ENCODE measurements at regions not wholly inside any gene's neighbourhood (a gene's known extent, or its start where the extent isn't known, plus 50 kb on each side); places are given as distances from the start of the nearest gene placed in this dataset.

DNA sequence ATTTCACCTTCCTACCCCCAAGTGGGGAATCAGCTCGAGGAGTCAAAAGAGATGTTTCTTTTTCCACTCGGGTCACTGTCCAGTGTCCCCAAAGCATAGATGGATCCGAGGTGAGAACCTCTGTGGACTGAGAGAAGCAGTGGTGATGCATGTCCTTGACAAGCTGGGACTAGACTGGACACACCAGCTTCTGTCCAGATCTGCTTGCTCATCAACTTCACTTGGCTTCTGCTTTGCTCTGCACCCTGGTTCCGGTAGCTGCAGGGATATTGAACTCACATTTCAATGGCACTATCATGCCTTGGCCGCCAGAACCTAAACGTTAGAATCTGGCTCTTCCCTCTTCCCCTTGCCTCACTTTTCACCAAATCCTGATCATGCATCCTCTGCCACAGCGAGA lies 50.3 kb upstream of the CXCL12 start:
- in situ Hi-C loops (cut with MboI; ENCODE audit: low pct_unique_long_range_greater_than_20kb, low sequenced_read_pairs), result no loop called here
- no peak for DNase-seq

DNA sequence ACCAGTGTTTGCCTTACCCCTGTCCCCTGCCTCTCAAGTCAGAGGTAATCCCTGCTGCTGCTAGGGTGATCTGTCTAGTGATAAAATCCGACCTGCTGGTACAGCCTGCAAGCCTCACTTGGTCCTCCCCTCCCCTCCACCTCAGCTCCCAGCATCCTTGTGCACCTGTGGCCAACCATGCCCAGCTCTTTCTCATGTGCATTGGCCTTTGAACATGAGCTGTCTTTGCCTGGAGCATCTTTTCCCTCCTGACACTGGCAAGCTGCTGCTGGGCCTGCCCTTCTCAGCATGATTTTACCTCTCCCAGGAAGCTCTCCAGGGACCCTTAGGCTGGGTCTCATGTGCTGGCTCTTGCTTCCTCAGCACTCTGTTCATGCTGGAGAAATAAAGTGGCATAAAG lies 51.3 kb upstream of the CXCL12 start:
- in situ Hi-C loops (cut with MboI; ENCODE audit: low pct_unique_long_range_greater_than_20kb, low sequenced_read_pairs), result no loop called here
- DNase-seq, result no peak

DNA sequence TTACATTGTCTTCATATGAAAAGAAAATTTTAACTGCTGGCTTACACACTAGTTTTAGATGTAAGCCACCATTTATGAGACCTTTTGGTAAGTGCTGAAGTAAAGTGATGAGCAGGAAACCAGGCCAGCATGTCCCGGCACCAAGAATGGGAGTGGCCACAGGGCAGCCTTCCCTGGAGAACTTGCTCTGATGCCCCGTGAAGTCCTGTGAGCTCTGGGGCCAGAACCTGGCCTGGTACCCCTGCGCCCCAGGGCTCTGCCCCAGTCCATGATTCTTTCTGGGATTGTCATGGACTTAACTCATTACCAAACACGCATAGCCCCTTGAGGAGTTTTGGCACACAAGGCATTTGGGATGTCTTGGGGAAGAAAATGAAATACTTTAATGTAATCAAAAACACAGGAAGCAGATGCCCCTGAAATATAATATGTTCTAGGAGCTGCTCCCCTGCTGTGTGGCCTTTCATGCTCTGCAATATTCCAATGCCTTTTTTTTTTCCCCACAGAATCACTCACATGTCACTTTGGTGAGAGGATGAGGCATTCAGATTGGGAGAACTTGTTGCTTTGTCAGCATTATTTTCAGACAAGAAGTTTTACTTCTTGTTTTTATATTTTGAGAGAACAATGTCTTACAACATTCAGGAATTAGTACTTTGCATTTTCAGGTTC lies 53.1 kb upstream of the CXCL12 start:
- in situ Hi-C loops (cut with MboI; ENCODE audit: low pct_unique_long_range_greater_than_20kb, low sequenced_read_pairs), result no loop called here
- DNase-seq, result no peak

DNA sequence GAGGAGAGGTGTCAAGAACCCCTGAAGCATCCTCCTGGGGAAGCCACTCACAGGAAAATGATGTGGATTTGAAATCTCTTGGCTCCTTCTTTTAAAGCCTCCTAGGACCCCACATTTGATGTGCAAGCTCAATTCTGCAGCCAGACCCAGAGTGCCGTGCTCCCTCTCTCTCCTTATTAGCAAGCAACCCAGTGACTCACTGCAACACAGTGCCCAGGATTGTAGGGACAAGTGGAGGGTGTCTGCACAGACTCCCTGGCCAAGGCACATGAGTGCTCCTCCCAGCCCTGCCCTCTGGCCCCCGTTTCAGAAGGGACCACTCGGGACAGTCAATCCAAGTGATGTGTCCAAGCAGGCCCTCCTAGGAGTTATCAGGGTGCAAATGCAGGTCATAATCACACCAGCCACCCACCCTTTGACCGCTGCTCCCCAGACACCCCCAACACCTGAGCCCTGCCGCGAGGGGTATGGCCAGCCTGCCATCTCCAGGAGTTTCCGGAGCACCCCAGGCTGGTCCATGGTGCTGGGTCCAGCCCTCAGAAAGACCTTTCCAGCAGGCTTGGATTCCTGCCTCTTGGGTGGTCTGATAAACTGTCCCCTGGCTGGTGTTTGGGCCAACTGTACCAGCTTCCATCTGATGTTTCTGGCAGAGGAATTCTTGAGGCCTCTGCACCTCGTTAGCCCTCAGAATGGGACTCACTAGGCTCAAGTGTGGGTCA lies 54.5 kb upstream of the CXCL12 start:
- in situ Hi-C loops (cut with MboI; ENCODE audit: low pct_unique_long_range_greater_than_20kb, low sequenced_read_pairs), result no loop called here

DNA sequence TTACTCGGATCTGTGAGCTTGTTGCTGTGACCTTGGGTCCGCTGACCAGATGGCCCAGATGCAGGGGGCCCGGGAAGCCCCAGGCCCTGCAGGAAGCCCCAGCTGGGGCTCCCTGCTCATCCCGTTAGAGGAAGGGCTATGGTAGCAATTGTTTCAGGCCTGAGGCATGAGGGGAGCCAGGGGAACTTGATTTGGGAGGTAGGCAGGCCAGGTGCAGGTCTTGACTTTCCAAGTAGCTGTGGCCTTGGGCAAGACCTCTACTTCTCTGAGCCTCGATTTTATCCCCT lies 55.0 kb upstream of the CXCL12 start:
- in situ Hi-C loops (cut with MboI; ENCODE audit: low pct_unique_long_range_greater_than_20kb, low sequenced_read_pairs), result no loop called here
- DNase-seq, result no peak

More for the DNA sequence above, 54.5 kb upstream of the CXCL12 start:
- no peak for DNase-seq

DNA sequence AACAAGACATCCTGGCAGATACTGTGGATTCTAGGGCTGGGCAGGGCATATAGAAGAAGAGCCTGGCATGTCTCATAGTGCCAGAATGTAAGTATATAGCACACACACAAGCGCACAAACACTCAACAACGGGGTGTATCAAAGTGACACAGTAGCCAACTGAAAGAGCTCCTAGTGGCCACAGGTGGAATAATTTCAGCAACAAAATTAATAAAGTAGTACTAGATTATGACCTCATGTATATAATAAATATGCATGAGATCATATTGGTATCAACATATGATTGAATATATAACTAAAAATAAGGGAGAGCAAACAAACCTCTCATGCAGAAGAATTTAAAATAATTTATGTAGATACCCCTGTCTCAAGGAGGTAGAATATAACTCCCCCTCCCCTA lies 72.4 kb upstream of the CXCL12 start:
- no peak for DNase-seq
- in situ Hi-C loops (cut with MboI; ENCODE audit: low pct_unique_long_range_greater_than_20kb, low sequenced_read_pairs), result no loop called here

DNA sequence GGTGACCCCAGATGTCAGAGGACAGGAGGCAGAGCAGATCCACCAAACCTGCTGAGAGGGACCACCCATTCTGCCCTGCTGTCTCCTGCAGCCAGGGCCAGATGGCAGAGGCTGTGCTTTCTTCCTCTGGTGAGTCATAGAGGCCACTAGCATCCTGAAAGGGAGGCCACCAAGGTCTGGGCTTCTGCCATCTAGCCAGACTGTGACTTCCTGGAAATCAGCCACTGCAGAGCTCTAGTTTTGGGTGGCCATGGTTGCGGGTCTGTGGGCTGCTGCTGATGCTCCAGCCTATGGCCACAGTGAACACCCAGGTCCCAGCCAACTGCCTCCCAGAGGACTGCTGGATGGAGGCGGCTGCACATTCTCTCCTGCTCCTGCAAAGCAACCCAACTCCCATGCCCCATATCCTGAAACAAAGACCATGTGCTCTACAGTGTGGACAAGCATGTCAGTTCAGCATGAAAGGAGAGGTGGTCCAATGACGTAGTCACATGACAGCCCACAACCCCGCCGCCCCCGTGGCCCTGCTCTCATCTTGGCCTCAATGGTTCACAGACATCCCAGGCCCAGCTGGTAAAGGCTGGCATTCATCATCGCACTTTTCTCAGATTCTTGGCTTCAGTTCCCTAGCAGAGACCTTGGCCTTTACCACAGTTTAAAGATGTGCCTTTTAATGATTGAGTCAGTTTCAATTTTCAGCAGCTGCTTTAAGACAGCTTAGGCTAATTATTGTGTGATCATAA lies 73.9 kb upstream of the CXCL12 start:
- DNase-seq, result no peak
- in situ Hi-C loops (cut with MboI; ENCODE audit: low pct_unique_long_range_greater_than_20kb, low sequenced_read_pairs), result no loop called here

DNA sequence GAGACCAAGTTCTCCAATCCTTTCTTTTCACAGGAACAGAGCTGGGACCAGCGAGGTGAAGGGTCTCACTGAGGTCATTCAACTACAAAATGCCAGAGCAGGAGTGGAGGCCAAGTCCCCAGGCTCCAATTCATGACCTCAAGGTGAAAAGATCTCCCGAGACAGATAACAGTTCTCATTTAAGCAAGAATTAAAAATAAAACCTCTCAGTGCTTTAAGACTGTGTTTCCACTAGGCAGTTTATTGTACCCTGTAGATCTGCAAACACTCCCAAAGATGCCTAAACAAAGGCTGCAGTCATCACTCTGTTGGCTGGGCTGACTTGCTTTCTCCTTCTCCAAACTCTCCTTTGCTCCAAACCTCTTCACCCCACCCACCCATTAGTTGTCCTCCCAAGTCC lies 74.8 kb upstream of the CXCL12 start:
- in situ Hi-C loops (cut with MboI; ENCODE audit: low pct_unique_long_range_greater_than_20kb, low sequenced_read_pairs), result no loop called here
- DNase-seq, result no peak

DNA sequence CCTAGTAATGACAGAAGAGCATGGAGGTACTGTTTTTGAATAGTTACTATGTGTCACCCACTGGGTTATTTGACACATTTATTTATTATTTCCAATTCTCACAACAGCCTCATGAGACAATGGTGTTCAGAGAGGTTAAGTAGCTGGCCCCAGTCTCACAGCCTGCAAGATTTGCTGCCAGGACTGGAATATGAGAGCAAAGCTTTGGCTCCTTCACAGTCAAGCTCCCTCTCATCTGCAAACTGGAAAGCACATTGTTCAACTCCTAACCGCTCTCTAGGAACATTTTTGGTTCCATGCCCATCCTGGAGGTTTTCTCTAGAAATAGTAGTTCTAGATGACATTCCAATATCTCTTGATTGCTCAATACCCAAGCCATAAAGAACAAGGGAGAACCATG lies 75.5 kb upstream of the CXCL12 start:
- no peak for DNase-seq
- in situ Hi-C loops (cut with MboI; ENCODE audit: low pct_unique_long_range_greater_than_20kb, low sequenced_read_pairs), result no loop called here

DNA sequence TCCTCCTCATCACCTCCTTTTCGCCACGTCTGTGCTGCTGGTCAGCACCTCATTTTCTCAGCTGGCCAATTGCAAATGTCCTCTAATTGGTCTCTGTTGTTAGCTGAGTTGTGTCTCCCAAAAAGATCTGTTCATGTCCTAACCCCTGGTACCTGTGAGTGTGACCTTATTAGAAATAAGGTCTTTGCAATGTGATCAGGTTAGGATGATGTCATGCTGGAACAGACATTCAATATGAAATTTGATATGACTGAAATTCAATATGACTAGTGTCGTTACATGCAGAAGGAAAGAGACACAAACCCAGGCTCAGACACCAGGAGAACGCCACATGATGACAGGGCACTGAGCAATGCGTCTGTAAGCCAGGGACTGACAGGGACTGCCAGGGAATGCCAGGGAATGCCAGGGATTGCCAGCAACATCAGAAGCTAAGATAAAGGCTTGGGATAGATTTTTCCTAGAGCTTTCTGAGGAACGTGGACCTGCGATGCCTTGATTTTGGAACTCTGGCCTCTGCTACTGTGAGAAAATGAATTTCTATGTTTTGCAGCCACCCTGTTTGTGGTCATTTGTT lies 77.5 kb upstream of the CXCL12 start:
- no peak for DNase-seq
- in situ Hi-C loops (cut with MboI; ENCODE audit: low pct_unique_long_range_greater_than_20kb, low sequenced_read_pairs), result no loop called here

DNA sequence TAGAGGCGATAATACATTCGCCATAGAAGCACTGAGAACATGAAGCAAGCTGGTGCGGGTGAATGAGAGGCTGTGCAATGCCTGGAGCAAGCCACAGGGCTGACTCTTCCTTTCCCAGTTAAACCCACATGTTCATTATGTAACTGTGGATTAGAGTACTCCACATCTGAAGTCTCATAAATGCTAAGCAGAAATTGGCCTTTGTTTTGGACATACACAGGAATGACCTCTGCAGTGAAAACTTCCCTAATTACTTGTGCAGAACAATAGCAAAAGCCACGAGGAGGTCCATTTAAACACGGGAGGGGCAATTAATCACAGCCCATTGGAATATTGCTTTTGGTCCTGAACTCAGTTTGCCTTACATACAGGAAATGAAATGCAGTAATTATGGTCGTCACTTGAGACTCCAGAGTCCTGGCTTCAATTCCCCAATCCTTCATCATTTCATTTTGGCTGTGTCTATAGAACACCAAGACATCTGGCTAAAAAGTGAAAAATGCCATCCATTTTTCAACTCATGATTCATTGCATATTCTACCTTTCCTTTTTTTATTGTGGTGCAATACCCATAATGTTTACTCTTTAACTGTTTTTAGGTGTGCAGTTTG lies 78.7 kb upstream of the CXCL12 start:
- in situ Hi-C loops (cut with MboI; ENCODE audit: low pct_unique_long_range_greater_than_20kb, low sequenced_read_pairs), result no loop called here
- no peak for DNase-seq

DNA sequence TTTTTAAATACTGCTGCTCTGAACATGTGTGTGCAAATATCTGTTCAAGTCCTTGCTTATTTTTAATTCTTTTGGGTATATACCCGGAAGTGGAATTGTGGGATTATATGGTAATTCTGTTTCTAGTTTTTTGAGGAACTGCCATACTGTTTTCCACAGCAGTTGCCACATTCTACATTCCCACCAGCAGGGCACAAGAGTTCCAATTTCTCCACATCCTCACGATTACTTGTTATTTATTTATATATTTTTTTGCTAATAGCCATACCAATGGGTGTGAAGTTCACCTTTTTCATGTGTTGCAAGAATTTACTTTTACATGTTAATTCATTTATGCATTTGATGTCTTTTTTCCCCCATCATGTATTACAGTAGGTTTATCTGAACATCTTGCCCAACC lies 79.6 kb upstream of the CXCL12 start:
- in situ Hi-C loops (cut with MboI; ENCODE audit: low pct_unique_long_range_greater_than_20kb, low sequenced_read_pairs), result no loop called here

DNA sequence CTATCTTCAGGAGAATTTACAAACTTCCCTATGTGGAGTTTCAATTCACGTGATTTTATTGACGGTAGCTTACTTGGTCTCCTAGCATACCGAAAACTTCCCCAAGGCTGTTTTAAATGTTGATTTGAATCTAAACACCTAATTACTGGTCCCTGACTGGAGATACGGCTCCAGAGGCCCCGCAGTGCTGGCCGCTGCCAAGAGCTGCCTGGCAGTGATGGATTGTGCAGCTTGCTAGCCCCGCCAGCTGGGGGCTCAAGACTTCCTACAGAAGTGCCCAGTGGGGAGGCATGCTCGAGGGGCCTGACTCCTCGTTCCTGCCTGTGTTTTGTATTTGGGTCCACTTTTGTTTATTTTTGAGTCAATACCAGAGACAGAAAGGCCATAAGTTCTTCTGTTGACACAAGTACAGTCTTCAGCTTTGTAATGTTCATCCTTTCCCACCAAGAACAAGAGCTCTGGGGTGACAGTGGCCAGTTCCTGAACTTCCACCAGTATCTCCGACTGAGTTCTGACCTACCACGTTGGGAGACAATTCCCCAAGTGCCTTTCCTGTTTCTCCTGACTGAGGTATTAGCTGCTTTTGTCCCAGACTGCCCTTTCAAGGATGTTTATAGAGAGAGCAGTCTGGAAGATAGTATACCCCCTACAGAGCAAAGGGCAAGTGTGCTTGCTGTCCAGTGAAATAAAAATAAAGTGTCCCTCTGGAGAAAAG lies 80.7 kb upstream of the CXCL12 start:
- DNase-seq, result no peak
- in situ Hi-C loops (cut with MboI; ENCODE audit: low pct_unique_long_range_greater_than_20kb, low sequenced_read_pairs), result no loop called here

More for the DNA sequence above, 79.6 kb upstream of the CXCL12 start:
- DNase-seq, result no peak

DNA sequence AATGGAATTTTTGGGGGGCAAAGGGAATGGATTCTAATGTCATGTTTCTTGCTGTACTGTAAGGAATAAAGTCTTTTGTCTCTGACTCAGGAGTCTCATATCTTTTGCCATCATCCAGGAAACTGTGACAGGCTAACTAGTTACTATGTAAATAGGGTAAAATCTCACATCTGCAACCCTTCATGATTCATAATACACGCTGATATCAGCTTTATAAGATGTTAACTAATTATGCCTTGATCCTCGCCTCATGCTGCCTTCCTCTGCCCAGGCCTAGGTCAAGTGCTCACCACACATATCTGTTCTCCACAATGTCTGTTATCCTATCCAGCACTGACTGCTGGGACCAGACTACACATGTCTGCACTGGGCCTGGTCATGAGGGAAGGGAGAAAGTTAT lies 81.3 kb upstream of the CXCL12 start:
- no peak for DNase-seq
- in situ Hi-C loops (cut with MboI; ENCODE audit: low pct_unique_long_range_greater_than_20kb, low sequenced_read_pairs), result no loop called here

DNA sequence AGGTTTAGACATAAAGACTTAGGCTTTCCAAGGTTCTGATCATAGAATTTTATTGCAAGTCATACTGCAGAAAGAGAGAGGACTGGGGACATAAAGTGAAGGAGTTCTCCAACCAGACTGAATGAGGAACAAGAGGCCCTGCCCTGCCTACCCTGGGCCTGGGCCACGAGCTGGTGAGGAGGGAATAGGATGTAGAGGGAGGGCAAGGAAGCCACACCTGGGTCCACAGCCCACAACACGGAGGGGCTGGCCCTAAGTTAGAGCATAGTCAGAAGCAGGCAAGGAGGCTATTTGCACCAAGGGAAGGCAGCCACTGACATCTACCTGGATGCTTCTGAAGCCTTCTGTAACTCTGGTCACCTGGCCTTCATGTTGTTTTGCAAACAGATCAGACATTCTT lies 82.2 kb upstream of the CXCL12 start:
- no peak for DNase-seq
- in situ Hi-C loops (cut with MboI; ENCODE audit: low pct_unique_long_range_greater_than_20kb, low sequenced_read_pairs), result no loop called here

DNA sequence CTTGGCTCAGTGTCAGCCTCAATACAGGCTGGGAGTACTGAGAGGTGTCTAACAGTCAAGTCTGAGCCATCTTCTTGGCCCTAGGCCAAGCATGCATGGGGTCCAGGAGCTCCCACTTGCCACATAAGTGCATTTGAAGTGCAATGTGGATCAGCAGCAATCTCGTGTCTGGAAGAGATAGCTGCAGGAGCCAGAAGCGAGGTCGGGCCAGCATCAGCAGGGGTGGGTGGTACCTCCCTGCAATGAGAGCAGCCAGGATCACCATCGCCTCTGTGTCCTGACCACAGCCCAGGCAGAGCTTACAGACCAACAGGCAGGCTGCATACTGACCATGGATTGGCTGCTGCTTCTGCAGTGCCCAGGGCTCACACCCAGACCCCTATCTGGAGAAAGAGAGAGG lies 83.0 kb upstream of the CXCL12 start:
- DNase-seq, result no peak
- in situ Hi-C loops (cut with MboI; ENCODE audit: low pct_unique_long_range_greater_than_20kb, low sequenced_read_pairs), result no loop called here

DNA sequence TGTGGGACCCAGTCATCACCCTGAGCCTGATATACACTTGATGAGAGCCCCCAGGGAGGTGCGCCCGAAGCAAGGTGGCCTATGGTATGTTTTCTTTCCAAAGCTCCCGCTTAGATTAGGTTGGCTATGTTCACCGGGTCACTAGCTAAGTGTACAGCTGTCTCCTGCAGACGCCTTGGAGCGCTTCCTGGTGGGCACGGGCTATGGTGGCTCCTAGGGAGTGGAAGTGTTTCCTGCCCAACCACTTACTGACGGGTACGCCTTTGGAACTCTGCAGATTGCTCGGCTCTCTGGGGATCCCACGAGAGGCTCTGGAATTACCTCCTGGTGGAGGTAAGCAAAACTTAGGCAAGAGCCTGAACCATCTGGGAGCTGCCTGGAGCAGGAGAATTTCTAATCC lies 83.6 kb upstream of the CXCL12 start:
- DNase-seq, result no peak
- in situ Hi-C loops (cut with MboI; ENCODE audit: low pct_unique_long_range_greater_than_20kb, low sequenced_read_pairs), result no loop called here

DNA sequence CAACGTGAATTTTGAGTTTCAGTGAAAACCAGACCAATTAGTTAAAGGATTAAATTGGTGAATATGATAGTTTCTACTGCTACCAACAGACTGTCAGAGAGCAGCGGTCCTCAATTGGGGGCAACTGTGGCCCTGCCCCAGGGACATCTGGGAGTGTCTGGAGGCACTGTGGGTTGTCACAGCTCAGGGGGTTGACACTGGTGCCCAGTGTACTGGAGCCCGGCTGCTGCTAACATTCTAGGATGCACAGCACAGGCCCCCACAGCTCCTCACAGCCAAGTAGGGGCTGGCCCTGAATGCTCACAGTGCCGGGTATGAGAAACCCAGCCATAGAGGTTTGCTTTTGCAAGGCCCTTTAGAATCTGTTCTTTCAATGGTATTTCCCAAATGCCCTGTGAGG lies 84.1 kb upstream of the CXCL12 start:
- DNase-seq, result no peak
- in situ Hi-C loops (cut with MboI; ENCODE audit: low pct_unique_long_range_greater_than_20kb, low sequenced_read_pairs), result no loop called here

DNA sequence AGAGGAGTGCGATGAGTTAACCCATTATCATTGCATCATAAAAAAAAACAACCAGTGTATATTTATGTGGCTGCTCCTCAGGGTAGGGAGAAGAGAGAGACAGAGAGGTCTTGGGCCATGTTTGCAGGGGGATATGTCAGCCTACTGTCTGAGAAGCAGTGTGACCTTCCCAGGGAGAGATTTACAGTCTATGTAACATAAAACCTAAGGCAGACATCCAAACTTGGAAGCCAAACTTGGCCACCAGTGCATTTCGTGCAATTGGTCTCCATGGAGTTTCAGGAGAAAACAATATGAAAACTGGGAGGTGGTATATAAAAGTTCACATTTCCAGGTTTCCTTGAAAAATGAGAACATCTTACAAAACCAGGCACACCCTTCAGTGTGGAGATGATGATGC lies 85.9 kb upstream of the CXCL12 start:
- DNase-seq, result no peak
- in situ Hi-C loops (cut with MboI; ENCODE audit: low pct_unique_long_range_greater_than_20kb, low sequenced_read_pairs), result no loop called here
